H9 (cell line): ENCODE measurements at regions not wholly inside any gene's neighbourhood (a gene's known extent, or its start where the extent isn't known, plus 50 kb on each side); places are given as distances from the start of the nearest gene placed in this dataset.

Source experiments
- DNase-seq: peaks from one replicate; pipeline ENCODE4 v3.0.0-alpha.2; 2017
- H2AFZ ChIP-seq: one replicate; pipeline ENCODE4 v1.6.1; 2013; ENCODE audit warnings: mild to moderate bottlenecking, low read length, control low read depth, moderate library complexity
- H2AK5ac ChIP-seq: 2 replicates; pipeline ENCODE4 v1.6.1; 2013; ENCODE audit warnings: low read length, control low read depth, mixed read lengths; ENCODE audit not compliant: insufficient read length
- H2BK120ac ChIP-seq: one replicate; pipeline ENCODE4 v1.6.1; 2013; ENCODE audit warnings: low read depth, mild to moderate bottlenecking, low read length, control low read depth, inconsistent platforms; ENCODE audit not compliant: poor library complexity, severe bottlenecking
- H2BK12ac ChIP-seq: 2 replicates; pipeline ENCODE4 v1.6.1; 2013; ENCODE audit warnings: low read length, control low read depth, mixed read lengths, low read depth; ENCODE audit not compliant: insufficient read length
- H2BK15ac ChIP-seq: 2 replicates; pipeline ENCODE4 v1.6.1; 2013; ENCODE audit warnings: low read depth, low read length, control low read depth
- H2BK20ac ChIP-seq: one replicate; pipeline ENCODE4 v1.6.1; 2013; ENCODE audit warnings: low read depth, mild to moderate bottlenecking, low read length, control low read depth, inconsistent platforms; ENCODE audit not compliant: poor library complexity, severe bottlenecking
- H2BK5ac ChIP-seq: 2 replicates; pipeline ENCODE4 v1.6.1; 2013; ENCODE audit warnings: low read length, control low read depth, mixed read lengths; ENCODE audit not compliant: insufficient read length
- H3K14ac ChIP-seq: 2 replicates; pipeline ENCODE4 v1.6.1; 2013; ENCODE audit warnings: low read length, control low read depth; ENCODE audit not compliant: insufficient read depth
- H3K18ac ChIP-seq: 2 replicates; pipeline ENCODE4 v1.6.1; 2013; ENCODE audit warnings: low read depth, mild to moderate bottlenecking, mixed read lengths, low read length, control low read depth; ENCODE audit not compliant: insufficient read length
- H3K23ac ChIP-seq: 2 replicates; pipeline ENCODE4 v1.6.1; 2013; ENCODE audit warnings: low read length, control low read depth, mixed read lengths, low read depth; ENCODE audit not compliant: insufficient read length
- H3K23me2 ChIP-seq: 2 replicates; pipeline ENCODE4 v1.6.1; 2013; ENCODE audit warnings: low read depth, mild to moderate bottlenecking, mixed read lengths, low read length, control low read depth; ENCODE audit not compliant: insufficient read length, poor library complexity, severe bottlenecking
- H3K27ac ChIP-seq: 2 replicates; pipeline ENCODE4 v1.5.1; 2013; ENCODE audit warnings: low read length, control low read depth, mixed read lengths, low read depth; ENCODE audit not compliant: insufficient read length
- H3K27me3 ChIP-seq: 2 replicates; pipeline ENCODE4 v1.6.1; 2013; ENCODE audit warnings: low read length, control low read depth, inconsistent platforms; ENCODE audit not compliant: insufficient read depth
- H3K4ac ChIP-seq: 2 replicates; pipeline ENCODE4 v1.6.1; 2013; ENCODE audit warnings: low read depth, mild to moderate bottlenecking, control low read depth, inconsistent platforms, low read length, moderate library complexity
- H3K4me1 ChIP-seq: 2 replicates; pipeline ENCODE4 v1.6.1; 2013; ENCODE audit warnings: low read length, control low read depth, inconsistent platforms; ENCODE audit not compliant: insufficient read depth
- H3K4me2 ChIP-seq: 2 replicates; pipeline ENCODE4 v1.6.1; 2013; ENCODE audit warnings: low read length, control low read depth, mixed read lengths; ENCODE audit not compliant: insufficient read length, insufficient read depth
- H3K56ac ChIP-seq: 2 replicates; pipeline ENCODE4 v1.6.1; 2013; ENCODE audit warnings: low read depth, mild to moderate bottlenecking, mixed read lengths, low read length, control low read depth; ENCODE audit not compliant: insufficient read length
- H3K79me1 ChIP-seq: 2 replicates; pipeline ENCODE4 v1.6.1; 2013; ENCODE audit warnings: low read depth, mild to moderate bottlenecking, moderate library complexity, low read length, control low read depth, inconsistent platforms; ENCODE audit not compliant: insufficient read depth, poor library complexity, severe bottlenecking
- H3K79me2 ChIP-seq: 2 replicates; pipeline ENCODE4 v1.6.1; 2013; ENCODE audit warnings: low read length, control low read depth, inconsistent platforms; ENCODE audit not compliant: insufficient read depth
- H3K9ac ChIP-seq: 2 replicates; pipeline ENCODE4 v1.6.1; 2013; ENCODE audit warnings: low read length, control low read depth, mixed read lengths; ENCODE audit not compliant: insufficient read length; ENCODE audit errors: extremely low read depth
- H3K9me3 ChIP-seq: one replicate; pipeline ENCODE4 v1.6.1; 2013; ENCODE audit warnings: low read depth, low read length, inconsistent platforms; ENCODE audit not compliant: control insufficient read depth
- H3T11ph ChIP-seq: one replicate; pipeline ENCODE4 v1.6.1; 2013; ENCODE audit warnings: mild to moderate bottlenecking, low read length, control low read depth, inconsistent platforms
- H4K20me1 ChIP-seq: one replicate; pipeline ENCODE4 v1.6.1; 2013; ENCODE audit not compliant: control insufficient read depth, insufficient read length, insufficient read depth
- H4K5ac ChIP-seq: 2 replicates; pipeline ENCODE4 v1.6.1; 2013; ENCODE audit warnings: low read depth, mild to moderate bottlenecking, mixed read lengths, low read length, control low read depth; ENCODE audit not compliant: insufficient read length
- H4K8ac ChIP-seq: replicated peaks from 2 replicates; pipeline ENCODE4 v1.6.1; 2013; ENCODE audit warnings: low read length, control low read depth, mixed read lengths, low read depth; ENCODE audit not compliant: insufficient read length
- H4K91ac ChIP-seq: 2 replicates; pipeline ENCODE4 v1.6.1; 2013; ENCODE audit warnings: low read depth, mild to moderate bottlenecking, moderate library complexity, mixed read lengths, low read length, control low read depth; ENCODE audit not compliant: insufficient read length
- H3K27ac Mint-ChIP-seq, 3 experiments: 2 replicates in 2 of 3; 3 replicates in 1 of 3; pipeline ENCODE4 v1.8.0; 2020 to 2021; ENCODE audit warnings: mixed read lengths in 3 of 3, mild to moderate bottlenecking in 1 of 3, moderate library complexity in 1 of 3
- H3K27me3 Mint-ChIP-seq: 2 replicates; pipeline ENCODE4 v1.8.0; 2021; ENCODE audit warnings: low read depth, mild to moderate bottlenecking, moderate library complexity, mixed read lengths
- H3K36me3 Mint-ChIP-seq, 3 experiments: 2 replicates in 2 of 3; 3 replicates in 1 of 3; pipeline ENCODE4 v1.8.0; 2020 to 2021; ENCODE audit warnings: low read depth in 3 of 3, mixed read lengths in 3 of 3; ENCODE audit not compliant: insufficient read depth in 1 of 3
- H3K4me1 Mint-ChIP-seq, 2 experiments: 2 replicates each; pipeline ENCODE4 v1.8.0; 2020; ENCODE audit warnings: mixed read lengths in 2 of 2
- H3K4me3 Mint-ChIP-seq, 2 experiments: 2 replicates in 1 of 2; 3 replicates in 1 of 2; pipeline ENCODE4 v1.8.0; 2020 to 2021; ENCODE audit warnings: mild to moderate bottlenecking in 2 of 2, mixed read lengths in 2 of 2, moderate library complexity in 1 of 2
- H3K9me3 Mint-ChIP-seq, 2 experiments: 2 replicates in 1 of 2; 3 replicates in 1 of 2; pipeline ENCODE4 v1.8.0; 2020; ENCODE audit warnings: mild to moderate bottlenecking in 2 of 2, mixed read lengths in 2 of 2, moderate library complexity in 1 of 2
- CTCF ChIP-seq: fragments of 200-600 bp; sonication (generic); conservative IDR thresholded peaks from 3 replicates; pipeline ENCODE4 v1.8.0; 2021; ENCODE audit warnings: antibody characterized with exemption, mild to moderate bottlenecking
- WGBS: extraction: QIAGEN DNeasy Blood & Tissue Kit; methylation state at CpG from one replicate; pipeline ENCODE4 v1.1.7; 2013; ENCODE audit warnings: missing lambda C conversion rate, low lambda C conversion rate, mixed read lengths; ENCODE audit not compliant: insufficient read length; ENCODE audit errors: extremely low coverage; 5-methylcytosine and 5-hydroxymethylcytosine counted together

- Histone ChIP-seq H3K9me3 (no peaks in the 10 kb centered on the region), H3K4me2 (no peak overlapping the region), H2BK5ac (no peak overlapping the region), H3K18ac (no peak overlapping the region), H3K56ac (no peak overlapping the region), H3K14ac (no peak overlapping the region), H3K27ac (no peak overlapping the region), H4K91ac (no peak overlapping the region), H2BK12ac (no peak overlapping the region), H4K8ac (no peak overlapping the region), H3K9ac (no peak overlapping the region), H3K23me2 (no peaks in the 10 kb centered on the region), H3K23ac (no peak overlapping the region), H2AFZ (no peak overlapping the region), H4K20me1 (no peaks in the 10 kb centered on the region), H3T11ph (no peak overlapping the region), H3K27me3 (no peaks in the 10 kb centered on the region), H2BK15ac (no peak overlapping the region), H3K79me1 (no peaks in the 10 kb centered on the region), H4K5ac (no peak overlapping the region), H3K79me2 (no peaks in the 10 kb centered on the region), H2AK5ac (no peak overlapping the region), H3K4me1 (no peaks in the 10 kb centered on the region), H3K4ac (no peak overlapping the region), H2BK20ac (no peak overlapping the region), H2BK120ac (no peak overlapping the region)
- Mint-ChIP-seq H3K9me3 (no peaks in the 10 kb centered on the region), H3K27ac (no peak overlapping the region), H3K36me3 (no peaks in the 10 kb centered on the region), H3K4me1 (no peaks in the 10 kb centered on the region), H3K27me3 (peaks cover 3% of the 10 kb centered on the region; the same call in 1 of the 2 replicates), H3K4me3 (no peak overlapping the region)
- TF ChIP-seq CTCF = no peak
- WGBS = no CpG with 5 or more reads among the region's 10 CpGs
- no peak for DNase-seq
These were observed 668.0 kb downstream of the BRD1 start for GRCh38 chr22:49159711-49160110.
